ENCODE measurements at regions not wholly inside any gene's neighbourhood (a gene's known extent, or its start where the extent isn't known, plus 50 kb on each side); places are given as distances from the start of the nearest gene placed in this dataset.

GRCh38 chr4:166274136-166274761, 401.2 kb downstream of the TLL1 start:
- peak overlapping the region; percentile 34 for H3K4me3 Mint-ChIP-seq (ENCODE audit: unreplicated experiment)
- intact Hi-C loops (cut with micrococcal nuclease; ENCODE audit: unreplicated experiment): no loop called here
- POLR2A ChIA-PET: no interaction called here

GRCh38 chr4:166274775-166275174, 401.7 kb downstream of the TLL1 start:
- POLR2A ChIA-PET: no interaction called here
- no peaks in the 10 kb centered on the region for H3K36me3 Mint-ChIP-seq (ENCODE audit: insufficient read depth, unreplicated experiment)
- H3K27ac Mint-ChIP-seq (ENCODE audit: unreplicated experiment): no peak overlapping the region
- no peaks in the 10 kb centered on the region for H3K9me3 Mint-ChIP-seq (ENCODE audit: unreplicated experiment)
- Histone ChIP-seq H3K27me3 (replicated peaks; ENCODE audit: control insufficient read depth, insufficient read depth, low read length) (no peaks in the 10 kb centered on the region), H3K9me3 (no peaks in the 10 kb centered on the region), H3K4me1 (no peaks in the 10 kb centered on the region; the same call in 1 of the 2 replicates), H3K36me3 (ENCODE audit: control insufficient read depth, insufficient read depth, low read length) (no peaks in the 10 kb centered on the region), H3K4me3 (ENCODE audit: low read depth, low read length) (no peak overlapping the region)
- CTCF ChIA-PET: no interaction called here
- H3K4me1 Mint-ChIP-seq (ENCODE audit: low read depth, unreplicated experiment): no peaks in the 10 kb centered on the region
- H3K4me3 Mint-ChIP-seq (ENCODE audit: unreplicated experiment): no peak overlapping the region
- no TSS peak for BruUV-seq (replicated peaks)
- no peak for DNase-seq
- intact Hi-C loops (cut with micrococcal nuclease; ENCODE audit: unreplicated experiment): no loop called here
- no peak for TF ChIP-seq CTCF (IDR thresholded peaks at IDR 0.05; ENCODE audit: insufficient read depth in 1 of 2, low read depth in 1 of 2, low read length in 1 of 2, severe bottlenecking in 1 of 2, unreplicated experiment in 1 of 2)
- H3K27me3 Mint-ChIP-seq (ENCODE audit: insufficient read depth, unreplicated experiment): no peaks in the 10 kb centered on the region

More at GRCh38 chr4:166274136-166274761, 401.2 kb downstream of the TLL1 start:
- no peaks in the 10 kb centered on the region for H3K27me3 ChIP-seq (replicated peaks; ENCODE audit: control insufficient read depth, insufficient read depth, low read length)
- no peaks in the 10 kb centered on the region for H3K4me1 Mint-ChIP-seq (ENCODE audit: low read depth, unreplicated experiment)
- no peaks in the 10 kb centered on the region for H3K36me3 Mint-ChIP-seq (ENCODE audit: insufficient read depth, unreplicated experiment)
- no peaks in the 10 kb centered on the region for H3K9me3 Mint-ChIP-seq (ENCODE audit: unreplicated experiment)
- no peak overlapping the region for H3K27ac Mint-ChIP-seq (ENCODE audit: unreplicated experiment)
- H3K4me1 ChIP-seq: no peaks in the 10 kb centered on the region; the same call in 1 of the 2 replicates
- BruUV-seq (replicated peaks): no TSS peak
- H3K27me3 Mint-ChIP-seq (ENCODE audit: insufficient read depth, unreplicated experiment): no peaks in the 10 kb centered on the region
- no peak for TF ChIP-seq CTCF (IDR thresholded peaks at IDR 0.05; ENCODE audit: insufficient read depth in 1 of 2, low read depth in 1 of 2, low read length in 1 of 2, severe bottlenecking in 1 of 2, unreplicated experiment in 1 of 2)
- DNase-seq: peak in 1 of 2 experiments; percentile 39
- H3K36me3 ChIP-seq (ENCODE audit: control insufficient read depth, insufficient read depth, low read length): no peaks in the 10 kb centered on the region
- no peak overlapping the region for H3K4me3 ChIP-seq (ENCODE audit: low read depth, low read length)
- no peaks in the 10 kb centered on the region for H3K9me3 ChIP-seq
- CTCF ChIA-PET: no interaction called here

- intact Hi-C loops (cut with micrococcal nuclease; ENCODE audit: unreplicated experiment): no loop called here
- H3K9me3 ChIP-seq: no peaks in the 10 kb centered on the region
- DNase-seq: no peak
- no peaks in the 10 kb centered on the region for H3K36me3 ChIP-seq (ENCODE audit: control insufficient read depth, insufficient read depth, low read length)
- H3K4me3 Mint-ChIP-seq (ENCODE audit: unreplicated experiment): no peak overlapping the region
- H3K4me3 ChIP-seq (ENCODE audit: low read depth, low read length): no peak overlapping the region
- H3K27me3 Mint-ChIP-seq (ENCODE audit: insufficient read depth, unreplicated experiment): no peaks in the 10 kb centered on the region
- no TSS peak for BruUV-seq (replicated peaks)
- no peaks in the 10 kb centered on the region for H3K36me3 Mint-ChIP-seq (ENCODE audit: insufficient read depth, unreplicated experiment)
- H3K9me3 Mint-ChIP-seq (ENCODE audit: unreplicated experiment): no peaks in the 10 kb centered on the region
- H3K27ac Mint-ChIP-seq (ENCODE audit: unreplicated experiment): no peak overlapping the region
- no peaks in the 10 kb centered on the region for H3K27me3 ChIP-seq (replicated peaks; ENCODE audit: control insufficient read depth, insufficient read depth, low read length)
- TF ChIP-seq CTCF (IDR thresholded peaks at IDR 0.05; ENCODE audit: insufficient read depth in 1 of 2, low read depth in 1 of 2, low read length in 1 of 2, severe bottlenecking in 1 of 2, unreplicated experiment in 1 of 2): no peak
- H3K4me1 ChIP-seq: no peaks in the 10 kb centered on the region; the same call in 1 of the 2 replicates
- CTCF ChIA-PET: no interaction called here
- H3K4me1 Mint-ChIP-seq (ENCODE audit: low read depth, unreplicated experiment): no peaks in the 10 kb centered on the region
- POLR2A ChIA-PET: no interaction called here
Observed at GRCh38 chr4:166277401-166277800, 404.4 kb downstream of the TLL1 start.
